H1 (cell line): ENCODE measurements at regions not wholly inside any gene's neighbourhood (a gene's known extent, or its start where the extent isn't known, plus 50 kb on each side); places are given as distances from the start of the nearest gene placed in this dataset.

Source experiments
- CHD2 ChIP-seq: IDR thresholded peaks from 2 replicates; pipeline ENCODE4 v1.6.1; 2012; ENCODE audit warnings: low read length, improper control_type of control experiment
- EP300 ChIP-seq, 2 experiments: IDR thresholded peaks; 1 replicate in 1 of 2; 2 replicates in 1 of 2; pipeline ENCODE4 v1.6.1; 2011 to 2012; ENCODE audit warnings: low read depth in 2 of 2, low read length in 2 of 2, mild to moderate bottlenecking in 2 of 2, borderline replicate concordance in 1 of 2, inconsistent platforms in 1 of 2, moderate library complexity in 1 of 2
- EZH2 ChIP-seq: fragments of 200-600 bp; sonication (generic); IDR thresholded peaks from 2 replicates; pipeline ENCODE4 v1.7.1; 2012; ENCODE audit warnings: low read depth, mild to moderate bottlenecking, moderate library complexity, low read length, inconsistent platforms; ENCODE audit not compliant: severe bottlenecking
- FOSL1 ChIP-seq: IDR thresholded peaks from 2 replicates; pipeline ENCODE4 v1.6.1; 2011; ENCODE audit warnings: mild to moderate bottlenecking, low read depth, low read length, moderate library complexity; ENCODE audit not compliant: insufficient read depth
- GABPA ChIP-seq: IDR thresholded peaks from 2 replicates; pipeline ENCODE4 v1.6.1; 2011; ENCODE audit warnings: mild to moderate bottlenecking, low read length, moderate library complexity, borderline replicate concordance; ENCODE audit not compliant: insufficient read depth
- HDAC2 ChIP-seq, 2 experiments: fragments of 300-600 bp in 1 of 2; sonication (generic) in 1 of 2; IDR thresholded peaks; 2 replicates each; pipeline ENCODE4 v1.6.1; 2011 to 2012; ENCODE audit warnings: low read depth in 2 of 2, low read length in 2 of 2, mild to moderate bottlenecking in 2 of 2, moderate library complexity in 2 of 2, borderline replicate concordance in 1 of 2, inconsistent platforms in 1 of 2
- JUND ChIP-seq: IDR thresholded peaks from 2 replicates; pipeline ENCODE4 v1.6.1; 2011; ENCODE audit warnings: mild to moderate bottlenecking, improper control_type of control experiment, low read length
- POLR2A ChIP-seq, 2 experiments: IDR thresholded peaks; 1 replicate in 1 of 2; 2 replicates in 1 of 2; pipeline ENCODE4 v1.6.1; 2011; ENCODE audit warnings: low read depth in 2 of 2, low read length in 2 of 2, mild to moderate bottlenecking in 2 of 2; ENCODE audit errors: control extremely low read depth in 1 of 2
- RAD21 ChIP-seq, 2 experiments: IDR thresholded peaks in 1 of 2; conservative IDR thresholded peaks in 1 of 2; 2 replicates each; pipeline ENCODE4 v1.6.1; 2011; ENCODE audit warnings: low read depth in 2 of 2, low read length in 2 of 2, improper control_type of control experiment in 1 of 2, inconsistent platforms in 1 of 2, mild to moderate bottlenecking in 1 of 2, moderate library complexity in 1 of 2
- RFX5 ChIP-seq: IDR thresholded peaks from 2 replicates; pipeline ENCODE4 v1.6.1; 2011; ENCODE audit warnings: low read depth, low read length, improper control_type of control experiment, borderline replicate concordance
- TF ChIP-seq, protein P1 (sequence below), 3 experiments: IDR thresholded peaks; 1 replicate in 2 of 3; 2 replicates in 1 of 3; pipeline versions ENCODE4 v1.5.1 to v1.6.1; 2011; ENCODE audit warnings: low read length in 3 of 3, mild to moderate bottlenecking in 3 of 3, inconsistent platforms in 2 of 3, low read depth in 1 of 3, moderate library complexity in 1 of 3; ENCODE audit not compliant: insufficient read depth in 1 of 3; ENCODE audit errors: control extremely low read depth in 1 of 3

GRCh38 chr3:10600726-10601125 lies 95.3 kb upstream of the ATP2B2 start:
- TF ChIP-seq, protein P1, sequence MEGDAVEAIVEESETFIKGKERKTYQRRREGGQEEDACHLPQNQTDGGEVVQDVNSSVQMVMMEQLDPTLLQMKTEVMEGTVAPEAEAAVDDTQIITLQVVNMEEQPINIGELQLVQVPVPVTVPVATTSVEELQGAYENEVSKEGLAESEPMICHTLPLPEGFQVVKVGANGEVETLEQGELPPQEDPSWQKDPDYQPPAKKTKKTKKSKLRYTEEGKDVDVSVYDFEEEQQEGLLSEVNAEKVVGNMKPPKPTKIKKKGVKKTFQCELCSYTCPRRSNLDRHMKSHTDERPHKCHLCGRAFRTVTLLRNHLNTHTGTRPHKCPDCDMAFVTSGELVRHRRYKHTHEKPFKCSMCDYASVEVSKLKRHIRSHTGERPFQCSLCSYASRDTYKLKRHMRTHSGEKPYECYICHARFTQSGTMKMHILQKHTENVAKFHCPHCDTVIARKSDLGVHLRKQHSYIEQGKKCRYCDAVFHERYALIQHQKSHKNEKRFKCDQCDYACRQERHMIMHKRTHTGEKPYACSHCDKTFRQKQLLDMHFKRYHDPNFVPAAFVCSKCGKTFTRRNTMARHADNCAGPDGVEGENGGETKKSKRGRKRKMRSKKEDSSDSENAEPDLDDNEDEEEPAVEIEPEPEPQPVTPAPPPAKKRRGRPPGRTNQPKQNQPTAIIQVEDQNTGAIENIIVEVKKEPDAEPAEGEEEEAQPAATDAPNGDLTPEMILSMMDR (IDR thresholded peaks at IDR 0.05; ENCODE audit: control extremely low read depth in 1 of 3, insufficient read depth in 1 of 3, low read depth in 1 of 3, low read length in 3 of 3) = no peak
- TF ChIP-seq POLR2A (IDR thresholded peaks at IDR 0.05; ENCODE audit: control extremely low read depth in 1 of 2, low read depth in 2 of 2, low read length in 2 of 2) (no peak), CHD2 (no peak), FOSL1 (no peak), EZH2 (no peak), HDAC2 (IDR thresholded peaks at IDR 0.05; ENCODE audit: borderline replicate concordance in 1 of 2, low read depth in 2 of 2, low read length in 2 of 2) (no peak), GABPA (no peak), JUND (no peak), RFX5 (no peak), EP300 (IDR thresholded peaks at IDR 0.05; ENCODE audit: borderline replicate concordance in 1 of 2, low read depth in 2 of 2, low read length in 2 of 2) (no peak), RAD21 (IDR thresholded peaks at IDR 0.05 in 1 of 2, conservative IDR thresholded peaks at IDR 0.05 in 1 of 2; ENCODE audit: low read depth in 2 of 2, low read length in 2 of 2) (no peak)
